ENCODE measurements at regions not wholly inside any gene's neighbourhood (a gene's known extent, or its start where the extent isn't known, plus 50 kb on each side); places are given as distances from the start of the nearest gene placed in this dataset.
A peak's percentile ranks its signal among the peaks of the same experiment; 100 is the strongest.
"Not testable (repeated sequence)": the region's sequence is repeated elsewhere in the genome, so short reads cannot be mapped to it uniquely, and the experiment has no call there.

- no peak for DNase-seq
Measured at GRCh38 chr11:129700701-129701100, 114.9 kb upstream of the TMEM45B start.

GRCh38 chr11:129701706-129702105 is 113.9 kb upstream of the TMEM45B start:
- no peak for DNase-seq

- DNase-seq, result no peak
Measured at GRCh38 chr11:129702410-129703398, 112.9 kb upstream of the TMEM45B start.

DNA sequence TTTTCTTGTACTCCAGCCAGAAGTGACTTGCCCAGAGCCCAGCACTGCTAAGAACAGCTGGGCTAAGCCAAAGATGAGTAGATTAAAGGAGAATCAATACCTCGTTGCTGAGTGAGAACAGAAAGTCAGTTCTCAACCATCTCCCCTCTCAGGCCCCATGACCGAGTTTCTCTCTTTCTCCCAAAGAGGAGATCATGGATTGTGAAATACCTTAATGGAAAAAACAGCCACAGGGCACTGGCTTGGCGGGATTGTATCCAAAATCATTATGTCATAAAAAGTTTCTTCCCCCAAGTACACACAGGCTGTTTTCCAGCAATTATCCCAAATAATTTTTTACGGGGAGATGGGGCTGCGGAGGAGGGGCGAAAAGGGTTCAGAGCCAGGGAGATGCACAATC is 111.8 kb upstream of the TMEM45B start:
- DNase-seq, result no peak

DNA sequence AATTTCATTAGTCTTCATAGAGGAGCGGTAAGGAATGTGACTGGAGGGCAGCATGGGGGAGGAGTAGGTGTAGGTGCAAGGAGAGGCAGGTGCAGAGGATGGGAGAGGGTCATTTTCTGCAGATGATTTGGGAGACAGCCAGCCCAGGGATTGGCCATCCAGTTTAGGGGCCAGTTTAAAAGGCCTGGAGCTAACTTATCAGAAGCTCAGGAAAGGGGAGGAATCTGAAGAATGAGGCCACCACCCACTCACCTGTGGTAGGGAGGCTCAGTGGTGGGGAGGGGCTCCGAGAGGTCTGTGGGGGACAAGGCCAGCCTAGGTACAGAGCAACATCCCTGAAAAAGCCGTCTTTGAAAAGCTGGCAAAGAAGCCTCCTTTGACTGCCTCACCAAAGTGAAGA is 110.8 kb upstream of the TMEM45B start:
- DNase-seq, result no peak

- DNase-seq, result peak; percentile 5
Measured at GRCh38 chr11:129705341-129705740, 110.3 kb upstream of the TMEM45B start.

- DNase-seq, result no peak
Measured at GRCh38 chr11:129705933-129706332, 109.7 kb upstream of the TMEM45B start.

GRCh38 chr11:129709801-129710398 is 105.7 kb upstream of the TMEM45B start:
- DNase-seq, result no peak

DNA sequence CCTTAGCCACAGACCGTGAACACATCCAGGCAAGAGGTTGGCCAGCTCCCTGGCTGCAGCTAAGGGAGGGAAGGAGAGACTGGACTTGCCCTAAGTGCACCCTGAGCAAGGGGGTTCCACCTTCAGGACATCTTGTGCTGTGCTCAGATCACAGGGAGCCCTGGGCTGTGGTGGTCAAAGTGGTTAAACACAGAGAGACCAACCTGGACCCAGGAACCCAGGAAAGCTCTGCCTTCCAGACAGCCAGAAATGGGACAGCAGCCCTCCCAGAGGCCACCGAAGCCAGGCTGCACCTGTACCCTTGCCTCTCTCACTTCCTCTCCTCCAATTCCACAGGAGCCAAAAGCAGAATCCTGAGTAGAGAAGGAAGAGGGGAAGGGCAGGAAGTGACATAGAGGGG is 105.2 kb upstream of the TMEM45B start:
- DNase-seq, result no peak

DNA sequence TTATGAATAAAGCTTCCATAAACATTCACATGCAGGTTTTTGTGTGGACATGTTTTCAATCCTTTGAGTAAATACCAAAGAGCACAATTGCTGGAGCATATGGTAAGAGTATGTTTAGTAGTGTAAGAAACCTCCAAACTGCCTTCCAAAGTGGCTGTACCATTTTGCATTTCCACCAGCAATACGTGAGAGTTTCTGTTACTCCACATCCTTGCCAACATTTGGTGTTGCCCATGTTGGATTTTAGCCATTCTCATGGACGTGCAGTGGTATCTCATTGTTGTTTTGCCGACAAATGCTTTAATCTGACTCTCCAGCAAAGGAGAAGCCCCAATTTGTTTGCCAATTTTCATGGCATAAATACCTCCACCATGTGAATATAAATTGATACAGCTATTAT is 103.9 kb upstream of the TMEM45B start:
- DNase-seq, result no peak

DNA sequence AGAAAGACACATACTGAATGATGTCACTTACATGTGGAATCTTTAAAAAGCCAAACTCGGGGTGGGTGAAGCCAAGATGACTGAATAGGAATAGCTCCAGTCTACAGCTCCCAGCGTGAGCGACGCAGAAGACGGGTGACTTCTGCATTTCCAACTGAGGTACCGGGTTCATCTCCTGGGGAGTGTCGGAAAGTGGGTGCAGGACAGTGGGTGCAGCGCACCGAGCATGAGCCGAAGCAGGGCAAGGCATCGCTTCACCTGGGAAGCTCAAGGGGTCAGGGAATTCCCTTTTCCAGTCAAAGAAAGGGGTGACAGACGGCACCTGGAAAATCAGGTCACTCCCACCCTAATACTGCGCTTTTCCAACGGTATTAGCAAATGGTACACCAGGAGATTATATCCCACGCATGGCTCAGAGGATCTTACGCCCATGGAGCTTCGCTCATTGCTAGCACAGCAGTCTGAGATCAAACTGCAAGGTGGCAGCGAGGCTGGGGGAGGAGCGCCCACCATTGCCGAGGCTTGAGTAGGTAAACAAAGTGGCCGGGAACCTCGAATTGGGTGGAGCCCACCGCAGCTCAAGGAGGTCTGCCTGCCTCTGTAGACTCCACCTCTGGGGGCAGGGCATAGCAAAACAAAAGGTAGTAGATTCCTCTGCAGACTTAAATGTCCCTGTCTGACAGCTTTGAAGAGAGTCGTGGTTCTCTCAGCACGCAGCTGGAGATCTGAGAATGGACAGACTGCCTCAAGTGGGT is 103.0 kb upstream of the TMEM45B start:
- not testable (repeated sequence) for DNase-seq

DNA sequence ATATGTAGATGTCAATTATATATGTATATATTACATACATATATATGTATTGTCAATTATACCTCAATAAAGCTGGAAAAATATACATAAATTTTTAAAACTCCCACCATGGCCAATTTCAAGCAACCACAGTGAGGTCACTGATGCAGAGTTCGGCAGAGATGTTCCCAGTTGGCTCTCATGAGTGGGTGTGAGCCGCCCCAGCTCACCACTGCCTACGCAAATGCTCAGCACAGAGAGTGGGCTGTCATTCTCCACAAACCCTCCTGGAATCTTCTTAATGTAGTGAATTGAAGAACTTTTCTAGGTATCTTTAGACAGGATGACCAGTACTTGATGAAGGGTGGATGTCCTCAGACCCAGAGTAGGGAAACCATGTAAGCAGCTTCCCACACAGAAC is 96.6 kb upstream of the TMEM45B start:
- no peak for DNase-seq

DNA sequence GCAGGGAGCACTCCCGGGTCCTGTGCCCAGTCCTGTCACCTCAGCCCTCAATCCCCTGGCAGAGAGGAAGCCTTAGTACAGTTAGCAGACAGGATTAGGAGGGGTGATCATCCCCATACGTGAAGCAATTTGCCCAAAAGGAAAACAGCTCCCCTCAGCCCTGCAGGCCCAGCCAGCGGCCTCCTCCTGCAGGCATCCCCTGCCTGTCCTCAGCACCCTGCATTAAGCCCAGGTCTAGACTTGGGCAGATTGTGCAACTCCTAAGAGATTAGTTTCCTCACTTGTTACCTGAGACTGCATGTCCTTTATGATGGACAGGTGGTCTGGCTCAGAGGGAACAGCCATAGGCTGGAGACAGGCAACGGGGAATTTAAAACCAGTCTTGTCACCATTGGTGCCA is 95.5 kb upstream of the TMEM45B start:
- DNase-seq, result no peak

- no peak for DNase-seq
Measured at GRCh38 chr11:129720994-129721393, 94.7 kb upstream of the TMEM45B start.

DNA sequence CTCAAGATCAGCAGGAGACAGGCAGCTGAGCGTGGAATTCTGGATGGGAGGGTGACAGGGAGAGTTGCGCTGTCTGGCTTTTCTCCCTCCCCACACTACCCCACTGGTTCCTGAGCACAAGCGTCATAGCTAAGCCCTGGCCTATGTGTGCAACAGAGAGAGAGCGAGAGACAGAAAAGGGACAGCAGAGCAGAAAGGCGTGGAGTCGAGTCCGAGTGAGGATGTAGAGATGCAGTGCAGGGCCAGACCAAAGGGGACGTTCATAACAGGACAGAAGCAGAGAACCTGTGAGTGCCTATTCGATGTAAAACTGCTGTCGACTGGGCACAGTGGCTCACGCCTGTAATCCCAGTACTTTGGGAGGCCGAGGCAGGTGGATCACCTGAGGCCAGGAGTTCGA is 94.0 kb upstream of the TMEM45B start:
- no peak for DNase-seq

- no peak for DNase-seq
Measured at GRCh38 chr11:129722529-129722928, 93.1 kb upstream of the TMEM45B start.

DNA sequence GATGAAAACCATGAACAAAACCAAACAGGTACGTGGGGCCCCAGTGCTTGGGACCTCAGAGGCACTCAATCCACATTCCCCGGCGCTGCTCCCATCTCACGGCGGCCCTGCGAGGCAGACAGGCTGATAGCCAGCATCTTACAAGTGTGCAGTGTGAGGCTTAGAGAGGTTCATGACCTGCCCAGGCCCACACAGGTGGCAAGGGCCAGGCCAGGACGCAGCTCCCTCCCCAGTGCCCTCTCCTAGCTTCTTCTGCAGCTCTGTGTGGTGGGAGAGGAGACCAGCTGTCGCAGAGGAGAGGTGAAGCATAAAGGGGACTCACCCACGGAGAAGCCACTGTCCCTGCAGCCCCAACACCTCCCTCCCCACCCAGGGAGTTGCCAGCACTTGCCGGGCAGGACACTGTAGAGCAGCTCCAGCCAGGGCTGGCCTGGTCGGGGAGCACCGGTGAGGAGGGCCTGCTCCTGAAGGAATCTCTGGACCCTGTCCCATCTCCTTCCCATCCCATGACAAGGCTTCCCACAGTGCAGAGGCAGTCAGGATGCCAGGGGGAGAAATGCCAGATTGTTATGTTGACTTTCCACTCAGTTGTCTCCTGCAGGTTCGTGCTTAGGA is 92.4 kb upstream of the TMEM45B start:
- no peak for DNase-seq

DNA sequence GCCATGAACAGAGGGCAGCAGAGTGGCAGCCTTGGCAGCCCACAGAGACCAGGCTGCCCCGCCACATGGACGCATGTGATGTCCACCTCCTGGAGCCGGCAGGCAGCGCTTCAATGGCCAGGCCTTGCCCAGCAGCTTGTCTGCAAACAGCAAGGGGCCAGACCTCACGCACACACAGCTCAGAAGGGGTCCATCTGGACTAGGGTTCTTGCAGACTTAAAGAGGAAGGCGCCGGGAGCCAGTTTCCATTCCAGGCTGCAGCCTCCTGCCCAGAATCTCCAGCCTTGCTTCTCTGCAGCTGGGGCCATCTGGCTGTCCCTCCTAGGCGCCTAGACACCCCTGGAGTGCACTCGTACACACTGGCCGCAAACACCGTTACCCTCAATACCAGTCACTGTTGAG is 91.9 kb upstream of the TMEM45B start:
- DNase-seq, result no peak

DNA sequence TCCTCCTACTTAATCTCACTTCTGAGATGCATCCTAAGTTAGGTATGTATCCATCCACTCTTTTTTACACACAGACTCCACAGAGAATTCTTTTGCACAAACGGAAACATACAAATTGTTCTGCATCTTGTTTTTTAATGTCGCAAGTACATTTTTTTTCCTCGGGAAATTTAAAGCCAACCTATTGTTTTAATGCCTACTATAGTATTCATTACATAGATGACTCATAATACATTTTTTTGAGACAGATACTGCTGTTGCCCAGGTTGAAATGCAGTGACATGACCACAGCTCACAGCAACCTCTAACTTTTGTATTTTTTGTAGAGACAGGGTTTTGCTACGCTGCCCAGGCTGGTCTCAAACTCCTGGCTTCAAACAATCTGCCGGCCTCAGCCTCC is 90.8 kb upstream of the TMEM45B start:
- no peak for DNase-seq

DNA sequence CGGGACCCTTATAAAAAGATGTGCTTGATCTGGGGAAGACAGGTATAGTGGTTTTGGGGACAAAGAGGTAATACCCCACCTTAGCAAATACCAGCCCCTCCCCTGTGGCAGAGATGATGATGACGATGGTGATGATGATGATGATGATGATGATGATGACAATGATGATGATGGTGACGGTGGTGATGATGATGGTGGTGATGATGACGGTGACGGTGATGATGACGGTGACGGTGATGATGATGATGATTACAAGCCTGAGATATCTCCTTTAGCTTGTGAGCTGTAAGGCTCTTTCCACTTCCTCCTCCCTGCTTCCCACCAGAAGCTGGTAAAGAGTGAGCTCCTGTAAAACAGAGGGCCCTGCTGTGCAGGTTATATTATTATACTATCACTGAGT is 89.5 kb upstream of the TMEM45B start:
- no peak for DNase-seq

- DNase-seq, result no peak
Measured at GRCh38 chr11:129728581-129728980, 87.1 kb upstream of the TMEM45B start.

DNA sequence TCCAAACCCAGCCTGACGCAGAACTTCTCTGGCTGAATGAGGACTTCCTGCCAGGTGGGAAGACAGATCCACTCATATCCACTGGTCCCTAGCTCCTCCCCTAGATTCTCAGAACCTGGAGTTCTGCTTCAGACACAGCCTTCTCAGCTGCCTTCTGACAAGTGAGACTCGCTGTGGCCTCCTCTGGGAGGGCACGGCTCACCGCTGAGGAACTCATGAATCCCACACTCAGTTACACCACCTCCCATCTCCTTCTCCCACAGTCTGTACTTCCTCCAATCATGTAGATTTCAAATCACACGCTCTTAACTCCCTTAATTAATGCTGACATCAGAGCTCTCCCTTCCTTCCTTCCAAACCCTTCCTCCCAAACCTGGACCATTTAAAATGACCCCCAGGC is 86.4 kb upstream of the TMEM45B start:
- no peak for DNase-seq

- DNase-seq, result no peak
Measured at GRCh38 chr11:129729823-129730222, 85.8 kb upstream of the TMEM45B start.

All from inflammatory macrophage treated with lipopolysaccharide for 1 hour (primary cell).